Fibroblast of pulmonary artery (primary cell): ENCODE measurements at regions not wholly inside any gene's neighbourhood (a gene's known extent, or its start where the extent isn't known, plus 50 kb on each side); places are given as distances from the start of the nearest gene placed in this dataset.
A peak's percentile ranks its signal among the peaks of the same experiment; 100 is the strongest.

Source experiments
- DNase-seq: peaks from one replicate; pipeline ENCODE4 v3.0.0-alpha.2; 2010; ENCODE audit warnings: low read depth
- H3K4me3 ChIP-seq: replicated peaks from 2 replicates; pipeline ENCODE4 v1.5.1; 2011; ENCODE audit warnings: low read depth, mild to moderate bottlenecking, control low read depth, low read length, moderate library complexity
- TF ChIP-seq, protein P1 (sequence below): IDR thresholded peaks from 2 replicates; pipeline ENCODE4 v1.5.1; 2011; ENCODE audit warnings: mild to moderate bottlenecking, control low read depth, low read length, inconsistent platforms; ENCODE audit errors: missing control alignments

DNA sequence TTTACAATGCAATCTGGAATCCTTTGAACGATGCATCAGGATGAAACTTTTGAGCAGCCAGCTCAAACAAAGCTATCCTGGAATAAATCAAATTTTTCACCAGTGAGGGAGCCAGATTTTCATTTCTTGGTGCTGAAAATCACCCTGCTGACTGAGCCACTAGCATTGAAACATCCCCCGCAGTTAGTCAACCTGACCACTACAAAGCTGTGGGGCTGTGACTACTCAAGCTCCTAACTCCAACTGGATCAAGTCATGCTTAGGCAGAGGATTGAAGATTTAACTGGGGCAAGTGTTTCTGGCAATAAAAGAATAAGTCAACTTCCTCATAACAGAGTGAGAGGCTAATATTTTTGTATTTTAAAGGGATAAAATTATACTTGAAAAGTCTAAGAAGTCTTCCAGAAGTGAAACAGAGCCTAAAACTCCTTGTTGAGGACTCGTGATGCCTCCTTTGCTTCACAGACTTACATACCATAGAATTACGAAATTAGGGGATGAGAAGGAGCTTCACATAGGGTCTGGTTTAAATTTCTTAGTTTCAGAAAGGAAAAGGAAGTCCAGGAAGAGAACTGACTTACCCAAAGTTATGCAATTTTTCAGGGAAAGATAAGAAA, 177.8 kb downstream of the SERPINI1 start:
- no peak overlapping the region for H3K4me3 ChIP-seq
- DNase-seq = peak; percentile 67
- TF ChIP-seq, protein P1, sequence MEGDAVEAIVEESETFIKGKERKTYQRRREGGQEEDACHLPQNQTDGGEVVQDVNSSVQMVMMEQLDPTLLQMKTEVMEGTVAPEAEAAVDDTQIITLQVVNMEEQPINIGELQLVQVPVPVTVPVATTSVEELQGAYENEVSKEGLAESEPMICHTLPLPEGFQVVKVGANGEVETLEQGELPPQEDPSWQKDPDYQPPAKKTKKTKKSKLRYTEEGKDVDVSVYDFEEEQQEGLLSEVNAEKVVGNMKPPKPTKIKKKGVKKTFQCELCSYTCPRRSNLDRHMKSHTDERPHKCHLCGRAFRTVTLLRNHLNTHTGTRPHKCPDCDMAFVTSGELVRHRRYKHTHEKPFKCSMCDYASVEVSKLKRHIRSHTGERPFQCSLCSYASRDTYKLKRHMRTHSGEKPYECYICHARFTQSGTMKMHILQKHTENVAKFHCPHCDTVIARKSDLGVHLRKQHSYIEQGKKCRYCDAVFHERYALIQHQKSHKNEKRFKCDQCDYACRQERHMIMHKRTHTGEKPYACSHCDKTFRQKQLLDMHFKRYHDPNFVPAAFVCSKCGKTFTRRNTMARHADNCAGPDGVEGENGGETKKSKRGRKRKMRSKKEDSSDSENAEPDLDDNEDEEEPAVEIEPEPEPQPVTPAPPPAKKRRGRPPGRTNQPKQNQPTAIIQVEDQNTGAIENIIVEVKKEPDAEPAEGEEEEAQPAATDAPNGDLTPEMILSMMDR = peak; percentile 27

- H3K4me3 ChIP-seq = no peak overlapping the region
- TF ChIP-seq, protein P1 = no peak
- no peak for DNase-seq
Measured at GRCh38 chr3:167909952-167910351, 174.4 kb downstream of the SERPINI1 start.

DNA sequence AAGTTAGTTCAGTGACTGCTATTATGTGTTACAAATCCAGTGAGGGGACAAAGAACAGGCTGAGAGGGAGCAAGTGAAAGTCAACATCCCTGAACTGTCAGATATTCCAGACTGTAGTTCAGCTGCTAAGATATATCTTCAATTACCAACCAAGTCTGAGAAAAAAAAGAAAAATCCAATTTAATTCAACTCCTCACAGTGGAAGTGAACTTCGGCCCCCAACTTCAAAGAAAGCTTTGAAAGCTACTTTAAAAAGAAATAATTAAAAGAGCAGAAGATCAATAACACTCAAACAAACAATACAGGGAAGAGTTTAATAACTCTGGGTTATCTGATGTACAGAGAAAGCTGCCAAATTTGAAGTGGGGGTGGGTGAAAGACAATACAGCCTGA, 174.0 kb downstream of the SERPINI1 start:
- TF ChIP-seq, protein P1 = no peak
- no peak for DNase-seq

GRCh38 chr3:167908746-167909503, 173.4 kb downstream of the SERPINI1 start:
- H3K4me3 ChIP-seq = no peak overlapping the region
- TF ChIP-seq, protein P1 = no peak
- DNase-seq = no peak

More for the DNA sequence above, 174.0 kb downstream of the SERPINI1 start:
- no peak overlapping the region for H3K4me3 ChIP-seq

- DNase-seq = no peak
- no peak overlapping the region for H3K4me3 ChIP-seq
- TF ChIP-seq, protein P1 = no peak
Measured at GRCh38 chr3:167908221-167908620, 172.7 kb downstream of the SERPINI1 start.

GRCh38 chr3:167901138-167901537, 165.6 kb downstream of the SERPINI1 start:
- DNase-seq = peak; percentile 3
- TF ChIP-seq, protein P1 = no peak
- H3K4me3 ChIP-seq = no peak overlapping the region
